Activated CD4-positive, CD25-positive, alpha-beta regulatory T cell treated with anti-CD3 and anti-CD28 coated beads, Interleukin-2, amount 50 U/mL, for 24 hours (primary cell): ENCODE measurements at regions not wholly inside any gene's neighbourhood (a gene's known extent, or its start where the extent isn't known, plus 50 kb on each side); places are given as distances from the start of the nearest gene placed in this dataset.

ENCODE experiments used
- ATAC-seq, 2 donors: fragments of 150-1000 bp; cut with Tn5 transposase; one replicate each; pipeline ENCODE4 v1.10.0; 2021; ENCODE audit warnings: mild to moderate bottlenecking in 1 of 2, moderate library complexity in 1 of 2

- ATAC-seq, result no peak
Observed at GRCh38 chr5:124300815-124301621, 445.4 kb downstream of the ZNF608 start.

- ATAC-seq, result no peak
Observed at GRCh38 chr5:124297826-124298225, 448.6 kb downstream of the ZNF608 start.

- ATAC-seq, result no peak
Observed at GRCh38 chr5:124292322-124292855, 454.1 kb downstream of the ZNF608 start.

GRCh38 chr5:124289641-124290311, 456.7 kb downstream of the ZNF608 start:
- no peak for ATAC-seq

- ATAC-seq, result no peak
Observed at GRCh38 chr5:124289130-124289529, 457.3 kb downstream of the ZNF608 start.

- no peak for ATAC-seq
Observed at GRCh38 chr5:124287813-124288212, 458.6 kb downstream of the ZNF608 start.

- ATAC-seq, result no peak
Observed at GRCh38 chr5:124285733-124286132, 460.7 kb downstream of the ZNF608 start.

GRCh38 chr5:124285071-124285470, 461.4 kb downstream of the ZNF608 start:
- ATAC-seq, result no peak

- no peak for ATAC-seq
Observed at GRCh38 chr5:124283031-124283430, 463.4 kb downstream of the ZNF608 start.

GRCh38 chr5:124280079-124280478, 466.4 kb downstream of the ZNF608 start:
- ATAC-seq, result no peak

GRCh38 chr5:124279146-124279876, 467.1 kb downstream of the ZNF608 start:
- no peak for ATAC-seq

GRCh38 chr5:124278636-124279035, 467.8 kb downstream of the ZNF608 start:
- no peak for ATAC-seq

- no peak for ATAC-seq
Observed at GRCh38 chr5:124277767-124278545, 468.5 kb downstream of the ZNF608 start.

GRCh38 chr5:124276166-124276565, 470.3 kb downstream of the ZNF608 start:
- no peak for ATAC-seq

GRCh38 chr5:124274949-124275348, 471.5 kb downstream of the ZNF608 start:
- ATAC-seq, result no peak

- ATAC-seq, result no peak
Observed at GRCh38 chr5:124264499-124264898, 481.9 kb downstream of the ZNF608 start.

GRCh38 chr5:124263680-124264491, 482.6 kb downstream of the ZNF608 start:
- ATAC-seq, result no peak

- no peak for ATAC-seq
Observed at GRCh38 chr5:124262991-124263571, 483.4 kb downstream of the ZNF608 start.

- no peak for ATAC-seq
Observed at GRCh38 chr5:124262470-124262869, 484.0 kb downstream of the ZNF608 start.

GRCh38 chr5:124261848-124262247, 484.6 kb downstream of the ZNF608 start:
- no peak for ATAC-seq

- no peak for ATAC-seq
Observed at GRCh38 chr5:124260921-124261515, 485.4 kb downstream of the ZNF608 start.
